Coronary artery (tissue), 2 donors: ENCODE measurements at regions not wholly inside any gene's neighbourhood (a gene's known extent, or its start where the extent isn't known, plus 50 kb on each side); places are given as distances from the start of the nearest gene placed in this dataset.

Experiments used
- DNase-seq: peaks from one replicate; pipeline ENCODE4 v3.0.0-alpha.2; 2017; ENCODE audit warnings: low spot score
- H3K27ac ChIP-seq, 2 donors: fragments of 200-600 bp; sonication (generic); one replicate each; pipeline ENCODE4 v1.5.1; 2016 to 2019
- H3K4me3 ChIP-seq: fragments of 200-600 bp; sonication (generic); 2 replicates; pipeline ENCODE4 v1.5.1; 2016; ENCODE audit warnings: mild to moderate bottlenecking, moderate library complexity
- CTCF ChIP-seq: fragments of 200-600 bp; sonication (generic); IDR thresholded peaks from one replicate; pipeline ENCODE4 v1.5.1; 2019; ENCODE audit warnings: antibody characterized with exemption

- DNase-seq: no peak
- no peak for TF ChIP-seq CTCF
- no peak overlapping the region for H3K4me3 ChIP-seq
- H3K27ac ChIP-seq: no peak overlapping the region
Observed at GRCh38 chr10:6695519-6695918, 115.4 kb upstream of the PRKCQ start.

- Histone ChIP-seq H3K27ac (no peak overlapping the region), H3K4me3 (no peak overlapping the region)
- TF ChIP-seq CTCF: no peak
- DNase-seq: no peak
Observed at GRCh38 chr10:6694447-6695140, 114.5 kb upstream of the PRKCQ start.

DNA sequence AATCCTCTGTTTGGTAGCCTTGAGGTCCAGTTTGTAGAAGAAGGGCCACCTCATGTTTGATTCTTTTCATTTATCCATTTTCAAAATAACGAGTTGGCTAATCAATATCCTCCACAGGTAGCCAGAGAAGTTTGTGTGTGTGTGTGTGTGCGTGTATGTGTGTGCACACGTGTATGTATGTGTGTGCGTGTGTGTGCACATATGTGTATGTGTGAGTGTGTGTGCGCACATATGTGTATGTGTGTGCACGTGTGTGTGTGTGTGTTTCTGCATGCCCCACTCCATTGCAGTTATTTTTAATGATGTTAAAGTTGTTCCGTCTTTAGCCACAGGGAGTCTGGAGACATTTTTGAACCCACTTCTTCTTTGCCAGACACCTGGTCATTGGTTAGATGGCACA is 112.8 kb upstream of the PRKCQ start:
- Histone ChIP-seq H3K27ac (no peak overlapping the region), H3K4me3 (no peak overlapping the region)
- no peak for TF ChIP-seq CTCF
- no peak for DNase-seq

GRCh38 chr10:6692103-6692502 is 112.0 kb upstream of the PRKCQ start:
- no peak for DNase-seq
- no peak for TF ChIP-seq CTCF
- Histone ChIP-seq H3K4me3 (no peak overlapping the region), H3K27ac (no peak overlapping the region)

DNA sequence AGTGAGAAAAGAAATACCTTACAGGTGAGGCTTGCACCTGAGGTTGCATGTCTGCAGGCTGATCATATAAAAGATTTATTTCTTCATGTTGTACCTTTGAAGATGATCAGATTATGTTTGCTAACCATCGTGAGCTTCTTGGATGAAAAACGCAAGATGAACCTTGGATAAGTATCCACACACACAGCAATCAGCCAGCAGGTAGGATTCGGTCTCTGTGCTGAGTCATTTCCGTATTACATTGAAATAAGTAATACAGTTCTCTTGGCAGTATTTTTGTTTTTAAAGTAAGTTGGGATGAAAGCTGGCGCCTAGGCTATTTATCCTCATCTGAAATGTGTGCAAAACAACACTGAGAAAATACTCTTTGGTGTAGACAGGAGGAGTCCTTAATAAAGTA is 109.0 kb upstream of the PRKCQ start:
- DNase-seq: no peak
- Histone ChIP-seq H3K27ac (no peak overlapping the region), H3K4me3 (no peak overlapping the region)
- no peak for TF ChIP-seq CTCF

GRCh38 chr10:6680735-6681134 is 100.7 kb upstream of the PRKCQ start:
- Histone ChIP-seq H3K4me3 (no peak overlapping the region), H3K27ac (no peak overlapping the region)
- DNase-seq: no peak
- no peak for TF ChIP-seq CTCF

DNA sequence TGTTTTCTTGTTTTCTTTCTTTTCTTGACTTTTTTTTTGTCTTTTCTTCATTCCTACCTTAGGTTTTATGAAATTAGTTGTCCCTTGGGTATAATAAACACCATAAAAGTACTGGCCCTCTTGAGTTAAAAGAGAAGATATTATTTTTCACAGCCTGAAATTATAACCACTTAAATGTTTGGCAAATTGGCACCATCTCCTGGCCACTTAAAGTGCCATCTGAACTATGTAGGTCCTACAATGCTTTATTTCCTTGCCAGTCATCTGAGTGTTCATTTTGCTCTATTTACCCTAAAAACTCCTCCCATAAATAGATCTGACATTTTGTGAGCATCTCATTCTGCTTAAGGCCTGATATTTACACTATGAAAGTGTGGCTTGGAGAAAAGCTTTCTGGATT is 98.9 kb upstream of the PRKCQ start:
- no peak overlapping the region for H3K27ac ChIP-seq
- DNase-seq: no peak
- no peak for TF ChIP-seq CTCF

More for the DNA sequence above, 98.9 kb upstream of the PRKCQ start:
- no peak overlapping the region for H3K4me3 ChIP-seq
